Mesothelial cell of epicardium (in vitro differentiated cells): ENCODE measurements at regions not wholly inside any gene's neighbourhood (a gene's known extent, or its start where the extent isn't known, plus 50 kb on each side); places are given as distances from the start of the nearest gene placed in this dataset.

Source experiments
- DNase-seq, 2 experiments: peaks; one replicate each; pipeline ENCODE4 v3.0.0; 2021; ENCODE audit warnings: low spot score in 2 of 2; ENCODE audit not compliant: unreplicated experiment in 2 of 2
- H3K27ac Mint-ChIP-seq: 2 replicates; pipeline ENCODE4 v1.8.0; 2021; ENCODE audit warnings: mixed read lengths
- H3K27me3 Mint-ChIP-seq: 2 replicates; pipeline ENCODE4 v1.8.0; 2021; ENCODE audit warnings: low read depth, mixed read lengths
- H3K36me3 Mint-ChIP-seq: 2 replicates; pipeline ENCODE4 v1.8.0; 2021; ENCODE audit warnings: mixed read lengths
- H3K4me1 Mint-ChIP-seq: 2 replicates; pipeline ENCODE4 v1.8.0; 2021; ENCODE audit warnings: mixed read lengths
- H3K4me3 Mint-ChIP-seq: 2 replicates; pipeline ENCODE4 v1.8.0; 2021; ENCODE audit warnings: mild to moderate bottlenecking, moderate library complexity, mixed read lengths
- H3K9me3 Mint-ChIP-seq: 2 replicates; pipeline ENCODE4 v1.8.0; 2021; ENCODE audit warnings: mixed read lengths
- TF ChIP-seq, protein P1 (sequence below): fragments of 200-600 bp; sonication (generic); IDR thresholded peaks from one replicate; pipeline ENCODE4 v1.5.0; 2021; ENCODE audit warnings: antibody characterized with exemption; ENCODE audit not compliant: unreplicated experiment

- DNase-seq, result no peak
- no peaks in the 10 kb centered on the region for H3K36me3 Mint-ChIP-seq
- no peak overlapping the region for H3K27ac Mint-ChIP-seq
- TF ChIP-seq, protein P1, sequence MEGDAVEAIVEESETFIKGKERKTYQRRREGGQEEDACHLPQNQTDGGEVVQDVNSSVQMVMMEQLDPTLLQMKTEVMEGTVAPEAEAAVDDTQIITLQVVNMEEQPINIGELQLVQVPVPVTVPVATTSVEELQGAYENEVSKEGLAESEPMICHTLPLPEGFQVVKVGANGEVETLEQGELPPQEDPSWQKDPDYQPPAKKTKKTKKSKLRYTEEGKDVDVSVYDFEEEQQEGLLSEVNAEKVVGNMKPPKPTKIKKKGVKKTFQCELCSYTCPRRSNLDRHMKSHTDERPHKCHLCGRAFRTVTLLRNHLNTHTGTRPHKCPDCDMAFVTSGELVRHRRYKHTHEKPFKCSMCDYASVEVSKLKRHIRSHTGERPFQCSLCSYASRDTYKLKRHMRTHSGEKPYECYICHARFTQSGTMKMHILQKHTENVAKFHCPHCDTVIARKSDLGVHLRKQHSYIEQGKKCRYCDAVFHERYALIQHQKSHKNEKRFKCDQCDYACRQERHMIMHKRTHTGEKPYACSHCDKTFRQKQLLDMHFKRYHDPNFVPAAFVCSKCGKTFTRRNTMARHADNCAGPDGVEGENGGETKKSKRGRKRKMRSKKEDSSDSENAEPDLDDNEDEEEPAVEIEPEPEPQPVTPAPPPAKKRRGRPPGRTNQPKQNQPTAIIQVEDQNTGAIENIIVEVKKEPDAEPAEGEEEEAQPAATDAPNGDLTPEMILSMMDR, result no peak
- no peak overlapping the region for H3K4me3 Mint-ChIP-seq
- H3K27me3 Mint-ChIP-seq, result no peaks in the 10 kb centered on the region
- peaks cover 24% of the 10 kb centered on the region for H3K4me1 Mint-ChIP-seq
- H3K9me3 Mint-ChIP-seq, result no peaks in the 10 kb centered on the region
Observed at GRCh38 chr12:77407931-77408330, 342.6 kb upstream of the E2F7 start.

DNA sequence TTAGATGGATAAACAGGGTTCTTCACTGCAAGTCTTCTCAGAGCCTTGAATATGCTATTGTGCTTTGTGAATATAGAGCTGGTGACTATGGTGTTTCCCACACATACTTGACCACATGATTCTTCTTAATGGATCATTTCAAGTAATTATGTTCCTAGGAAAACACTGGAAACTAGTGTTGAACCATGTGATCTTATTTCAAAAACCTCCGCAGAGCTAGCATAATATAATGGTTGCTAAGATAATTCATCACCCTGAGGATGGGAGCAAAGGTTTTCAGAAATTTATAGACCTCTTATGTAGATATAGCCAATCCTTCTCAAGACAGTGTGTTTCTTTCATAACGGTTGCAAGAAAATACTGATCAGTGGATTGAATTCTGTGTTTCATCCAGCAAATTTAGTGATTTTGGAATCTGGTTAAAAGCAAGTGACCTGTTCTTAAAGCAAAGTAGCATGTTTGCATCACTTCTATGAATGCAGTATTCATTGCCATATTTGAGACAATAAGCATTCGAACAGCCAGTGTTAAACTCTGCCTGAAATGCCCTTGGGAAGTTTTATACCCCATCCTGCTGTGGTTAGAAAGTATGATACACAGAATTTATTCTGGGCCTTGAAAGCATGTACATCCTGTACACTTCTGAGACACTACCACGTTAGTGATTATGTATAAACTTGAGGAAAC lies 341.0 kb upstream of the E2F7 start:
- Mint-ChIP-seq H3K36me3 (no peaks in the 10 kb centered on the region), H3K27me3 (no peaks in the 10 kb centered on the region), H3K4me3 (no peak overlapping the region), H3K27ac (peak overlapping the region; percentile 30), H3K9me3 (no peaks in the 10 kb centered on the region), H3K4me1 (peaks cover 32% of the 10 kb centered on the region)
- TF ChIP-seq, protein P1, result no peak
- DNase-seq, result no peak

GRCh38 chr12:77402716-77403115 lies 337.3 kb upstream of the E2F7 start:
- no peaks in the 10 kb centered on the region for H3K9me3 Mint-ChIP-seq
- peaks cover 22% of the 10 kb centered on the region for H3K4me1 Mint-ChIP-seq
- TF ChIP-seq, protein P1, result no peak
- H3K27me3 Mint-ChIP-seq, result no peaks in the 10 kb centered on the region
- peak overlapping the region; percentile 40 for H3K27ac Mint-ChIP-seq
- DNase-seq, result no peak
- no peaks in the 10 kb centered on the region for H3K36me3 Mint-ChIP-seq
- no peak overlapping the region for H3K4me3 Mint-ChIP-seq

DNA sequence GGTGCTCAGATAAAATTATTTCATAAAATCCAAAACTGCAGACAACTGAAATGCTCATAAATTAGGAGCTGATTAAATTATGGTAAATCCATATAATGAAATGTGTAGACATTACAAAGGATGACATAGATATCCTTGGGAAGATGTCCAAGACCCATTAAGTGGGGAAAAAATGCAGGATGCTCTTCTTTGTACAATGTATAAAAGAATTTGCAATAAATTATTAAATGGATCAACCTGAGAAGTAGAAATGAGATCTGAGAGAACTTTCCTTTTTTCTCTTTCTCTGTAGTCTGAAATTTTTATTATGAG lies 336.4 kb upstream of the E2F7 start:
- H3K9me3 Mint-ChIP-seq, result no peaks in the 10 kb centered on the region
- peaks cover 22% of the 10 kb centered on the region for H3K4me1 Mint-ChIP-seq
- no peaks in the 10 kb centered on the region for H3K27me3 Mint-ChIP-seq
- H3K36me3 Mint-ChIP-seq, result no peaks in the 10 kb centered on the region
- H3K27ac Mint-ChIP-seq, result peak overlapping the region; percentile 61
- no peak for DNase-seq
- H3K4me3 Mint-ChIP-seq, result no peak overlapping the region
- TF ChIP-seq, protein P1, result no peak

DNA sequence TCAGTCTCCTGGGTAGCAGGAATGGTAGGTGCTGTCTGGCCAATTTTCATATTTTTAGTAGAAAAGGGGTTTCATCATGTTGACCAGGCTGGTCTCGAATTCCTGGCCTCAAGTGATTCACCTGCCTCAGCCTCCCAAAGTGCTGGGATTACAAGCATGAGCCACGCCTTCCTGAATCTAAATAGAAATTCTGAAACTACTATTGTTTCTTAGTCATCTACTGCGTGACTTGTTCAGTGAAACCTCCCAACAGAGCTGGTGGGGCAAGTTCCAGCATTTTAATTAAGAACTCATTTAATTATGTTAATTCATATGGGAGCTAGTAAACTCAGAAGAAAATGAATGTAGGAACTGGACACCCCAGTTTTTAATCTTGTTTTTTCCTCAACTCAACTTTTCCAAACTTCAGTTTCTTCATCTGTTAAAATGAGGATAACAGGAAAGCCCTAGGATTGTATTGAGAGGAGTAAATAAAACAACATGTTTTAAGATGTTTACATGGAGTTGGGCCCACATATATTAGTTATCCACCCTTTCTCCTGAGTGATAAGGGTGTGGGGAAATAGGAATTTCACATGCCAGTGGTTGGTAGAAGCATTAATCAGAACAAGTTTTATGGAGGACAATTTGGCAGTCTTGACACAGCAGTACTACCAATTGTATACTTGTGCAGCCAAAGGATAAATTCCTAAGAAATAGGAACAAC lies 335.8 kb upstream of the E2F7 start:
- H3K9me3 Mint-ChIP-seq, result no peaks in the 10 kb centered on the region
- H3K27ac Mint-ChIP-seq, result no peak overlapping the region
- no peak overlapping the region for H3K4me3 Mint-ChIP-seq
- no peaks in the 10 kb centered on the region for H3K36me3 Mint-ChIP-seq
- DNase-seq, result no peak
- H3K4me1 Mint-ChIP-seq, result peaks cover 22% of the 10 kb centered on the region
- TF ChIP-seq, protein P1, result no peak
- H3K27me3 Mint-ChIP-seq, result no peaks in the 10 kb centered on the region
